Caki2 (cell line): ENCODE measurements at regions not wholly inside any gene's neighbourhood (a gene's known extent, or its start where the extent isn't known, plus 50 kb on each side); places are given as distances from the start of the nearest gene placed in this dataset.
"Not testable (repeated sequence)": the region's sequence is repeated elsewhere in the genome, so short reads cannot be mapped to it uniquely, and the experiment has no call there.

ENCODE experiments used
- DNase-seq: peaks from one replicate; pipeline ENCODE4 v3.0.0-alpha.2; 2015; ENCODE audit warnings: low read depth
- in situ Hi-C: cut with HindIII; loops from 2 replicates; pipeline ENCODE4 v1.10.0; 2016; ENCODE audit warnings: low sequenced_read_pairs, low pct_unique_long_range_greater_than_20kb, mixed read lengths

GRCh38 chr12:131353826-131354225, 357.1 kb upstream of the SFSWAP start:
- DNase-seq, result no peak
- in situ Hi-C loops, result no loop called here

GRCh38 chr12:131355361-131356245, 355.3 kb upstream of the SFSWAP start:
- DNase-seq, result no peak
- in situ Hi-C loops, result no loop called here

GRCh38 chr12:131356485-131357184, 354.3 kb upstream of the SFSWAP start:
- in situ Hi-C loops, result no loop called here
- no peak for DNase-seq

- in situ Hi-C loops, result no loop called here
- DNase-seq, result no peak
Observed at GRCh38 chr12:131357185-131357747, 353.6 kb upstream of the SFSWAP start.

GRCh38 chr12:131357920-131358319, 353.0 kb upstream of the SFSWAP start:
- in situ Hi-C loops, result no loop called here
- no peak for DNase-seq

GRCh38 chr12:131362291-131363211, 348.3 kb upstream of the SFSWAP start:
- in situ Hi-C loops, result no loop called here
- DNase-seq, result no peak

- in situ Hi-C loops, result no loop called here
- no peak for DNase-seq
Observed at GRCh38 chr12:131363393-131363792, 347.5 kb upstream of the SFSWAP start.

GRCh38 chr12:131363841-131364495, 346.9 kb upstream of the SFSWAP start:
- in situ Hi-C loops, result no loop called here
- DNase-seq, result no peak

- DNase-seq, result no peak
- in situ Hi-C loops, result no loop called here
Observed at GRCh38 chr12:131364903-131365820, 345.7 kb upstream of the SFSWAP start.

GRCh38 chr12:131365821-131366260, 345.0 kb upstream of the SFSWAP start:
- DNase-seq, result no peak
- in situ Hi-C loops, result no loop called here

GRCh38 chr12:131366261-131366871, 344.5 kb upstream of the SFSWAP start:
- DNase-seq, result no peak
- in situ Hi-C loops, result no loop called here

- DNase-seq, in situ Hi-C loops: not testable (repeated sequence)
Observed at GRCh38 chr12:131367067-131367982, 343.6 kb upstream of the SFSWAP start.

- DNase-seq, result no peak
- in situ Hi-C loops, result no loop called here
Observed at GRCh38 chr12:131367983-131368667, 342.8 kb upstream of the SFSWAP start.

- DNase-seq, result no peak
- in situ Hi-C loops, result no loop called here
Observed at GRCh38 chr12:131368668-131369071, 342.2 kb upstream of the SFSWAP start.
